OCI-LY7 (cell line): ENCODE measurements at regions not wholly inside any gene's neighbourhood (a gene's known extent, or its start where the extent isn't known, plus 50 kb on each side); places are given as distances from the start of the nearest gene placed in this dataset.

Source experiments
- EZH2phosphoT487 ChIP-seq: fragments of 200-600 bp; sonication (generic); IDR thresholded peaks from 2 replicates; pipeline ENCODE4 v1.6.1; 2018; ENCODE audit warnings: low read depth, borderline replicate concordance, mild to moderate bottlenecking, mixed run types, antibody characterized with exemption, low read length, moderate library complexity, mixed read lengths
- TF ChIP-seq, protein P1 (sequence below): fragments of 200-600 bp; sonication (generic); conservative IDR thresholded peaks from 2 replicates; pipeline ENCODE4 v1.5.1; 2014; ENCODE audit warnings: mild to moderate bottlenecking, antibody characterized with exemption, low read length, moderate library complexity, mixed read lengths

DNA sequence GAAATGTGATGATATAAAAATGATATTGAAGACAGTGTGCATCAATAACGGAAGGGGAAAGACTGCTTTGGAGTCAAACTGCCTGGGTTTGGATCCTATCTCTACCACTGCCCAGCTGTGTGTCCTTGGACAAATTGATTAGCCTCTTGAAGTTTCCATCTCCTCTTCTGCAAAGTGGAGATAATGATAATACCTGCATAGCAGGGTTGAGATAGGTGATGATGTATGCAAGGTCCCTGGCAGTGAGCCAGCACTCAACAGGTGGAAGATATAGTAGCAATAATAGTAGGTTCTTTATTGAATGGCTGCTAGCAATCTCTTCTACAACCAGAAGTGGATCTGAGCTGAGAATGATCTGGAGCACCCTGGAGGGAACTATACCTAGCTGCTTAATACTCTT, 166.7 kb downstream of the MIS18A start:
- TF ChIP-seq, protein P1, sequence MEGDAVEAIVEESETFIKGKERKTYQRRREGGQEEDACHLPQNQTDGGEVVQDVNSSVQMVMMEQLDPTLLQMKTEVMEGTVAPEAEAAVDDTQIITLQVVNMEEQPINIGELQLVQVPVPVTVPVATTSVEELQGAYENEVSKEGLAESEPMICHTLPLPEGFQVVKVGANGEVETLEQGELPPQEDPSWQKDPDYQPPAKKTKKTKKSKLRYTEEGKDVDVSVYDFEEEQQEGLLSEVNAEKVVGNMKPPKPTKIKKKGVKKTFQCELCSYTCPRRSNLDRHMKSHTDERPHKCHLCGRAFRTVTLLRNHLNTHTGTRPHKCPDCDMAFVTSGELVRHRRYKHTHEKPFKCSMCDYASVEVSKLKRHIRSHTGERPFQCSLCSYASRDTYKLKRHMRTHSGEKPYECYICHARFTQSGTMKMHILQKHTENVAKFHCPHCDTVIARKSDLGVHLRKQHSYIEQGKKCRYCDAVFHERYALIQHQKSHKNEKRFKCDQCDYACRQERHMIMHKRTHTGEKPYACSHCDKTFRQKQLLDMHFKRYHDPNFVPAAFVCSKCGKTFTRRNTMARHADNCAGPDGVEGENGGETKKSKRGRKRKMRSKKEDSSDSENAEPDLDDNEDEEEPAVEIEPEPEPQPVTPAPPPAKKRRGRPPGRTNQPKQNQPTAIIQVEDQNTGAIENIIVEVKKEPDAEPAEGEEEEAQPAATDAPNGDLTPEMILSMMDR = no peak
- TF ChIP-seq EZH2phosphoT487 = no peak
